ENCODE measurements at regions not wholly inside any gene's neighbourhood (a gene's known extent, or its start where the extent isn't known, plus 50 kb on each side); places are given as distances from the start of the nearest gene placed in this dataset.
A peak's percentile ranks its signal among the peaks of the same experiment; 100 is the strongest.

- WGBS, 2 donors (ENCODE audit: low coverage in 1 of 2): 76 to 89% methylated on average over 3 to 5 of the region's 5 CpGs
- DNase-seq: no peak
- Histone ChIP-seq H3K36me3 (no peaks in the 10 kb centered on the region), H3K4me1 (peaks cover 0 to 11% (median 11%) of the 10 kb centered on the region in 4 donors), H3K27ac (peak overlapping the region in 3 of 4 donors; percentile 10 to 72 (median 40)), H3K9me3 (no peaks in the 10 kb centered on the region), H3K4me3 (no peak overlapping the region), H3K27me3 (no peaks in the 10 kb centered on the region)
- no peak for TF ChIP-seq POLR2AphosphoS5 (IDR thresholded peaks at IDR 0.05)
- intact Hi-C loops (cut with DNase I; ENCODE audit: low total_unique reads) (no loop called here), in situ Hi-C loops (cut with MboI; ENCODE audit: low pct_ligation_motif_present in 1 of 4, low pct_unique_long_range_greater_than_20kb in 1 of 4, low sequenced_read_pairs in 3 of 4) (no loop called here)
Observed at GRCh38 chr1:178580096-178580495, 67.2 kb downstream of the TEX35 start.

- H3K27me3 ChIP-seq: no peaks in the 10 kb centered on the region
- in situ Hi-C loops (cut with MboI; ENCODE audit: low pct_ligation_motif_present in 1 of 4, low pct_unique_long_range_greater_than_20kb in 1 of 4, low sequenced_read_pairs in 3 of 4): no loop called here
- TF ChIP-seq POLR2A (IDR thresholded peaks at IDR 0.05) (no peak), CTCF (IDR thresholded peaks at IDR 0.05) (no peak), POLR2AphosphoS5 (IDR thresholded peaks at IDR 0.05) (no peak), EP300 (IDR thresholded peaks at IDR 0.05; ENCODE audit: low read depth) (no peak)
- DNase-seq: no peak
- no peak overlapping the region for H3K4me3 ChIP-seq
- H3K27ac ChIP-seq: peak overlapping the region in 3 of 4 donors; percentile 25 to 72 (median 40)
- H3K4me1 ChIP-seq: peaks cover 0 to 4% (median 3%) of the 10 kb centered on the region in 4 donors
- no peaks in the 10 kb centered on the region for H3K9me3 ChIP-seq
- no peaks in the 10 kb centered on the region for H3K36me3 ChIP-seq
- intact Hi-C loops (cut with DNase I; ENCODE audit: low total_unique reads): no loop called here
- WGBS, 2 donors (ENCODE audit: low coverage in 1 of 2): 77 to 89% methylated on average over 5 of the region's 5 CpGs
Observed at GRCh38 chr1:178580876-178581275, 68.0 kb downstream of the TEX35 start.

DNA sequence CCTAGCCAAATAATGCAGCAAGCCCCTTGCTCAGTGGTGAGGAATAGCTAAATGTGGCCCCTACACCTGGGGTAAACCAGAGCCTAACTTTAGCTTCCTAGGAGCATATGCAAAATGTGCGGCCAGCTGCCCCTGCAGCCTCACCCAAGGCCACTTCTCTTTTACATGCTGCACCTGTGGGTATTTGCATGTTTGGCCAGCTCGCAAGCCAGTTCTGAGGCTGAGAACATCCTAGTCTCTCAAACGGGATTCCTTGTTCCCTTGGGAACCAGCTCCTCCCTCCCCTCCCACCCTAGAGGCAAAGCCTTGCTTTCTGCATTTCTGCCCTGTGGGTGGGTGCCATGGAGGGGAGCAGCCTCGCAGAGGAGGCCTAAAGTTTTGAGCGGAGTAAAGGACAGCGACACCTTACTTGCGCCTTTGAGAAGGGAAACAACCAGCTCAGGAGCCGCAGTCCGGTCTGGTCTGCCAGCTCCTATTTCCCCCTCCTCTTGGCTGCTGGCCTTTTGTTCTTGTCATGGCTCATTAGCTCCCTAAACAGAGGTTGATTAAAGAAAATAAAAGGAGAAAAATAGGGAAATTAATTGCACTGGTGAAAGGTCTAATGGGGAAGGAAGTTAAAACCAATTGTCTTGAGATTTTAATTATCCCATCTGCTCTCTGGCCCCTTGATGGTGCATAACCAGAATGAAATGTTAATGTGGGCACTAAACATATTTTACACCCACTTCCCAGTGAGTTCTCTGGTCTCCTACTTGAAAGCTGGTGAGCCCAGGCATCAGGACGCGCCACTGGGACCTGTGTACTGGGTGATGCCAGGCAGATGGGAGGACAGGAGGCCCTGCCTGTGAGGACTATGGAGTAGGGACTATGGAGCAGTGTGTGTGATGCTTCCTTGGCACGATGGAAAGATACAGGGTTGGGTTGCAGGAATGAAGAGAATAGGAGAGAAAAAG is 68.7 kb downstream of the TEX35 start:
- in situ Hi-C loops (cut with MboI; ENCODE audit: low pct_ligation_motif_present in 1 of 4, low pct_unique_long_range_greater_than_20kb in 1 of 4, low sequenced_read_pairs in 3 of 4): no loop called here
- Histone ChIP-seq H3K27ac (peak overlapping the region in 3 of 4 donors; percentile 40 to 51 (median 46)), H3K4me1 (no peaks in the 10 kb centered on the region), H3K9me3 (no peaks in the 10 kb centered on the region), H3K27me3 (no peaks in the 10 kb centered on the region), H3K36me3 (no peaks in the 10 kb centered on the region), H3K4me3 (no peak overlapping the region)
- DNase-seq: peak; percentile 68
- 69 to 84% methylated on average over 7 to 12 of the region's 12 CpGs for WGBS, 2 donors (ENCODE audit: low coverage in 1 of 2)
- intact Hi-C loops (cut with DNase I; ENCODE audit: low total_unique reads): no loop called here
- TF ChIP-seq CTCF (IDR thresholded peaks at IDR 0.05) (no peak), EP300 (IDR thresholded peaks at IDR 0.05; ENCODE audit: low read depth) (no peak), POLR2AphosphoS5 (IDR thresholded peaks at IDR 0.05) (peak in 1 of 3 donors; percentile 17), POLR2A (IDR thresholded peaks at IDR 0.05) (no peak)

DNA sequence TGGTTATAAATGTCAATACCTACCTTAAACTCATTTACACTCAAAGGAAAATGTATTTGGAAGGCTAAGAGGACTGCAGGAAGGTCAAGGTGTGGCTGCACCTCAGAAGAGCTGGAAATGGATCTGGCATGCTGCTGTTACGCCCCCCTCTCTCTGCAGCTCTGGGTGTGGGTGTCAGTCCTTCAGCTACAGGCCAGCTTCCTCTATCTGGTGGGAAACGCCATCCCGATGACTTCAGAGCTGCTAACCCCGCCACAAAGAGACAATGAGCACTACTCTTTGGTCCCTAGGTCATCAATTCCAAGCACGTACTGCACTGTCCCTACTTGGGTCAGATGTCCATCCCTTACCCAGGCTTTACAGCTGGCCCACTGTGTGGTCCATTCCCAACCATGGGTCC is 74.2 kb downstream of the TEX35 start:
- Histone ChIP-seq H3K27me3 (no peaks in the 10 kb centered on the region), H3K36me3 (no peaks in the 10 kb centered on the region), H3K4me1 (no peaks in the 10 kb centered on the region), H3K4me3 (no peak overlapping the region), H3K27ac (no peak overlapping the region), H3K9me3 (peaks cover 0 to 4% of the 10 kb centered on the region in 2 donors)
- in situ Hi-C loops (cut with MboI; ENCODE audit: low pct_ligation_motif_present in 1 of 4, low pct_unique_long_range_greater_than_20kb in 1 of 4, low sequenced_read_pairs in 3 of 4) (no loop called here), intact Hi-C loops (cut with DNase I; ENCODE audit: low total_unique reads) (no loop called here)
- 97 to 100% methylated on average over 1 to 5 of the region's 5 CpGs for WGBS, 2 donors (ENCODE audit: low coverage in 1 of 2)
- DNase-seq: no peak
- TF ChIP-seq EP300 (IDR thresholded peaks at IDR 0.05; ENCODE audit: low read depth) (no peak), POLR2A (IDR thresholded peaks at IDR 0.05) (no peak), CTCF (IDR thresholded peaks at IDR 0.05) (no peak), POLR2AphosphoS5 (IDR thresholded peaks at IDR 0.05) (no peak)
